ENCODE measurements at regions not wholly inside any gene's neighbourhood (a gene's known extent, or its start where the extent isn't known, plus 50 kb on each side); places are given as distances from the start of the nearest gene placed in this dataset.

DNA sequence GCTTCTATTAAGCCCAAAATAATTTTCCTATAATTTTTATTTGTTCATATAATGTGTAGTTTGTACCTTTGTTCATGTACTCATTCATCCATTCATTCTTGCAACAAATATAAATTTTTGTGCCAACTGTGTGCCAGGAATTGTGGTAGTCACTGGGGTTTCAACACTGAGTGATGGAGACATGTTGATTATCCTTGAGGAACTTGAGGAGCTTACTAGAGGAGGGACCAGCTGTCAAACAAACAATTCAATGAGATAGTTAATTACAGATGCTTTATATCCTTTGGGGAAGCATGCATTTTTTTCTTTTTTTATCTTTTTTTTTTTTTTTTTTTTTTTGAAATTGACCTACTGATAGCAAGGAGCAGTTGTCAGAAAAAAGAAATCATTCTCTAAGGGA lies 324.8 kb downstream of the GABRG2 start:
- no peak for DNase-seq (ENCODE audit: low spot score)
- in situ Hi-C loops (cut with MboI; ENCODE audit: low pct_unique_long_range_greater_than_20kb, low sequenced_read_pairs, unreplicated experiment): no loop called here
- no peak for TF ChIP-seq CTCF (IDR thresholded peaks at IDR 0.05; ENCODE audit: extremely low read depth, insufficient read depth, missing control alignments)

- no peak for TF ChIP-seq CTCF (IDR thresholded peaks at IDR 0.05; ENCODE audit: extremely low read depth, insufficient read depth, missing control alignments)
- in situ Hi-C loops (cut with MboI; ENCODE audit: low pct_unique_long_range_greater_than_20kb, low sequenced_read_pairs, unreplicated experiment): no loop called here
- no peak for DNase-seq (ENCODE audit: low spot score)
Measured at GRCh38 chr5:162393534-162393933, 326.0 kb downstream of the GABRG2 start.

DNA sequence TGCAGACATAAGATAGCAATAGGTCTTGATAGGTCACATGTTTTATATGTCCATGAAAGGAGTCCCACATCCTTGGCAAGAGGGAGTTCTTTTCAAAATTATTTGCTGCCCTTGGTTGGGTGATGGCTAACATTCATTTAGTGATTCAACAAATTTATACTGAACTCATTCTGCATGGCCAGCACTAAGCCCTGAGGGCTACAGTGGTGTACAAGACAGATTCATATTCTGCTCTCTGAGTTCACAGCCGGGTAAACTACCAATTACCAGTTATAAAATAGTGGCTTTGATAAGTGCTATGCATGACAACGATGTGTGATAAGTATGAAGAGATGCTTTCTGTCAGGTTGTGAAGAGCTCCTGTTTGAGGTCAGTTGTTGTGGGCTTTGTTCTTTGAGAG lies 340.0 kb downstream of the GABRG2 start:
- no peak for TF ChIP-seq CTCF (IDR thresholded peaks at IDR 0.05; ENCODE audit: extremely low read depth, insufficient read depth, missing control alignments)
- DNase-seq (ENCODE audit: low spot score): no peak
- in situ Hi-C loops (cut with MboI; ENCODE audit: low pct_unique_long_range_greater_than_20kb, low sequenced_read_pairs, unreplicated experiment): no loop called here

DNA sequence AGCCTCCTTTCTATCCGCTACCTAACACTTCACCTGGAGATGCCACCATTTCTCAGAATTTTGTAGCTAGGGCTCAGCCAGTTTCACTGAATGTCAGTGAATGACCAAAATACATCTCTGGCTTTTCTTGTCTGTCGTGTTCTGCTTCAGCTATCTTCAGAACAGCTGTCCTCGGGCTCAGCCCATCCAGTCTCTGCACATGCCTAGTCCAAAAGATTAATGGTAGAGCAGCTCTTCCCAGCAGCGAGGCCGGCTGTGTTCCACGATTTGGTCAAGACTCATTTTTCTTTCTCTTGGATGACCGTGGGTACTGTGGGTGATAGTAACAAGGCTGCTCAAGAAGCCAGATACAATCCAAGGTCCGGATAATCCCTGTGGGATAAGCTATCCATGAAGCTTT lies 342.8 kb downstream of the GABRG2 start:
- no peak for TF ChIP-seq CTCF (IDR thresholded peaks at IDR 0.05; ENCODE audit: extremely low read depth, insufficient read depth, missing control alignments)
- in situ Hi-C loops (cut with MboI; ENCODE audit: low pct_unique_long_range_greater_than_20kb, low sequenced_read_pairs, unreplicated experiment): no loop called here

GRCh38 chr5:162429142-162429541 lies 361.6 kb downstream of the GABRG2 start:
- no peak for TF ChIP-seq CTCF (IDR thresholded peaks at IDR 0.05; ENCODE audit: extremely low read depth, insufficient read depth, missing control alignments)
- DNase-seq (ENCODE audit: low spot score): no peak
- in situ Hi-C loops (cut with MboI; ENCODE audit: low pct_unique_long_range_greater_than_20kb, low sequenced_read_pairs, unreplicated experiment): no loop called here

More for the DNA sequence above, 342.8 kb downstream of the GABRG2 start:
- DNase-seq (ENCODE audit: low spot score): no peak

- TF ChIP-seq CTCF (IDR thresholded peaks at IDR 0.05; ENCODE audit: extremely low read depth, insufficient read depth, missing control alignments): no peak
- no peak for DNase-seq (ENCODE audit: low spot score)
- in situ Hi-C loops (cut with MboI; ENCODE audit: low pct_unique_long_range_greater_than_20kb, low sequenced_read_pairs, unreplicated experiment): no loop called here
Measured at GRCh38 chr5:162434281-162434680, 366.7 kb downstream of the GABRG2 start.

DNA sequence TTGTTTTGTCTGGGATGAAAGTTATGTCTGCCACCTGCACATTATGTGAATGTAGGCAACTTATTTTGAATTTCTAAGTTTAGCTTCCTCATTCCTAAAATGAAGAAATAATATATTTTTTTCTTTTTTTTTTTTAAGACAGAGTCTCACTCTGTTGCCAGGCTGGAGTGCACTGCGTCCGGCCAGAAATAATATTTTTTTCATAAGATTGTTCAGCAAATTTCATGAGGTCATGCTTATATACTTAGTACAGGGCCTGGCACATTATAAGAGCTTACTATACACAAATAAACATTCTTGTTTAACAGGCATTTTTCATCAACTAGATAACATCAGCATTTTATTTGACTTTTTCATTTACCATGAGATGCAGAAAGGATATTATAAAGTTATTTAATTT lies 368.5 kb downstream of the GABRG2 start:
- DNase-seq (ENCODE audit: low spot score): no peak
- in situ Hi-C loops (cut with MboI; ENCODE audit: low pct_unique_long_range_greater_than_20kb, low sequenced_read_pairs, unreplicated experiment): no loop called here
- TF ChIP-seq CTCF (IDR thresholded peaks at IDR 0.05; ENCODE audit: extremely low read depth, insufficient read depth, missing control alignments): no peak
